PFSK-1 (cell line): ENCODE measurements at regions not wholly inside any gene's neighbourhood (a gene's known extent, or its start where the extent isn't known, plus 50 kb on each side); places are given as distances from the start of the nearest gene placed in this dataset.

Source experiments
- POLR2AphosphoS5 ChIP-seq: IDR thresholded peaks from 2 replicates; pipeline ENCODE4 v1.6.1; 2012; ENCODE audit warnings: low read depth, mild to moderate bottlenecking, control low read depth, low read length, moderate library complexity
- TAF1 ChIP-seq: IDR thresholded peaks from 2 replicates; pipeline ENCODE4 v1.6.1; 2012; ENCODE audit warnings: low read length, control low read depth, borderline replicate concordance; ENCODE audit not compliant: insufficient read depth
- TF ChIP-seq, protein P1 (sequence below), 2 experiments: IDR thresholded peaks; 2 replicates each; pipeline versions ENCODE4 v1.6.1 to v1.8.0; 2011 to 2012; ENCODE audit warnings: low read depth in 2 of 2, low read length in 2 of 2, control low read depth in 1 of 2, inconsistent platforms in 1 of 2, mild to moderate bottlenecking in 1 of 2, moderate library complexity in 1 of 2; ENCODE audit not compliant: insufficient read depth in 1 of 2

DNA sequence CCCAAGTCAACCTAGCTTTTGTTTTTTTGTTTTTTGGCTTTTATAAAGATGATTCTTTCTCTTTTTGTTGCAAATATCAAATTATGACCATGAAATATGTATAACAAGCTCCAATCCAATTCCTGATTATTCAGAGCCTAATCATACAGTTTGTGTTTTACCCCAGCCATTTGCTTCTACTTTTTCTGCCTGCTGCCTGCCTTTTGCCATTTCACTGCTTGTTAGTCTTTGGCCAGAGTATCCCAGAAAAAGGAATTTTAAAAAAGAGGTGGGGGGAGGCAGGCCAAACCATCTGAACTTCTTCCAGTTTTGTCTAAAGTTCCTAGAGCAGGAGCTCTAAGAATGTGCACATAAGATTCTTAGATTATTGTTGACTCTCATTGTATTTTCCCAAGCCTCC lies 211.9 kb upstream of the VRK2 start:
- TF ChIP-seq POLR2AphosphoS5 (no peak), TAF1 (no peak)
- TF ChIP-seq, protein P1, sequence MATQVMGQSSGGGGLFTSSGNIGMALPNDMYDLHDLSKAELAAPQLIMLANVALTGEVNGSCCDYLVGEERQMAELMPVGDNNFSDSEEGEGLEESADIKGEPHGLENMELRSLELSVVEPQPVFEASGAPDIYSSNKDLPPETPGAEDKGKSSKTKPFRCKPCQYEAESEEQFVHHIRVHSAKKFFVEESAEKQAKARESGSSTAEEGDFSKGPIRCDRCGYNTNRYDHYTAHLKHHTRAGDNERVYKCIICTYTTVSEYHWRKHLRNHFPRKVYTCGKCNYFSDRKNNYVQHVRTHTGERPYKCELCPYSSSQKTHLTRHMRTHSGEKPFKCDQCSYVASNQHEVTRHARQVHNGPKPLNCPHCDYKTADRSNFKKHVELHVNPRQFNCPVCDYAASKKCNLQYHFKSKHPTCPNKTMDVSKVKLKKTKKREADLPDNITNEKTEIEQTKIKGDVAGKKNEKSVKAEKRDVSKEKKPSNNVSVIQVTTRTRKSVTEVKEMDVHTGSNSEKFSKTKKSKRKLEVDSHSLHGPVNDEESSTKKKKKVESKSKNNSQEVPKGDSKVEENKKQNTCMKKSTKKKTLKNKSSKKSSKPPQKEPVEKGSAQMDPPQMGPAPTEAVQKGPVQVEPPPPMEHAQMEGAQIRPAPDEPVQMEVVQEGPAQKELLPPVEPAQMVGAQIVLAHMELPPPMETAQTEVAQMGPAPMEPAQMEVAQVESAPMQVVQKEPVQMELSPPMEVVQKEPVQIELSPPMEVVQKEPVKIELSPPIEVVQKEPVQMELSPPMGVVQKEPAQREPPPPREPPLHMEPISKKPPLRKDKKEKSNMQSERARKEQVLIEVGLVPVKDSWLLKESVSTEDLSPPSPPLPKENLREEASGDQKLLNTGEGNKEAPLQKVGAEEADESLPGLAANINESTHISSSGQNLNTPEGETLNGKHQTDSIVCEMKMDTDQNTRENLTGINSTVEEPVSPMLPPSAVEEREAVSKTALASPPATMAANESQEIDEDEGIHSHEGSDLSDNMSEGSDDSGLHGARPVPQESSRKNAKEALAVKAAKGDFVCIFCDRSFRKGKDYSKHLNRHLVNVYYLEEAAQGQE (IDR thresholded peaks at IDR 0.05; ENCODE audit: insufficient read depth in 1 of 2, low read depth in 2 of 2, low read length in 2 of 2): no peak
